ENCODE measurements at regions not wholly inside any gene's neighbourhood (a gene's known extent, or its start where the extent isn't known, plus 50 kb on each side); places are given as distances from the start of the nearest gene placed in this dataset.

GRCh38 chr13:99746637-99747402, 224.7 kb downstream of the ZIC5 start:
- Histone ChIP-seq H3K36me3 (ENCODE audit: control insufficient read depth in 2 of 2, insufficient read depth in 2 of 2, low read length in 2 of 2) (no peaks in the 10 kb centered on the region), H3K27me3 (ENCODE audit: control insufficient read depth in 2 of 2, insufficient read depth in 2 of 2, low read length in 2 of 2) (no peaks in the 10 kb centered on the region), H3K4me3 (ENCODE audit: low read length in 2 of 2) (no peak overlapping the region), H3K9ac (ENCODE audit: low read depth in 1 of 2, low read length in 2 of 2) (no peak overlapping the region), H3K27ac (ENCODE audit: low read depth in 2 of 2, low read length in 2 of 2) (no peak overlapping the region), H3K9me3 (ENCODE audit: control insufficient read depth in 2 of 2, low read length in 2 of 2) (no peaks in the 10 kb centered on the region), H3K4me1 (ENCODE audit: control insufficient read depth in 2 of 2, insufficient read depth in 2 of 2, low read length in 2 of 2) (peaks cover 7 to 8% of the 10 kb centered on the region in 2 donors)

- Histone ChIP-seq H3K27me3 (ENCODE audit: control insufficient read depth in 2 of 2, insufficient read depth in 2 of 2, low read length in 2 of 2) (no peaks in the 10 kb centered on the region), H3K9ac (ENCODE audit: low read depth in 1 of 2, low read length in 2 of 2) (no peak overlapping the region), H3K9me3 (ENCODE audit: control insufficient read depth in 2 of 2, low read length in 2 of 2) (no peaks in the 10 kb centered on the region), H3K36me3 (ENCODE audit: control insufficient read depth in 2 of 2, insufficient read depth in 2 of 2, low read length in 2 of 2) (no peaks in the 10 kb centered on the region), H3K4me3 (ENCODE audit: low read length in 2 of 2) (no peak overlapping the region), H3K4me1 (ENCODE audit: control insufficient read depth in 2 of 2, insufficient read depth in 2 of 2, low read length in 2 of 2) (peaks cover 5 to 8% of the 10 kb centered on the region in 2 donors), H3K27ac (ENCODE audit: low read depth in 2 of 2, low read length in 2 of 2) (no peak overlapping the region)
Observed at GRCh38 chr13:99743094-99743493, 228.5 kb downstream of the ZIC5 start.

- Histone ChIP-seq H3K9me3 (ENCODE audit: control insufficient read depth in 2 of 2, low read length in 2 of 2) (no peaks in the 10 kb centered on the region), H3K9ac (ENCODE audit: low read depth in 1 of 2, low read length in 2 of 2) (no peak overlapping the region), H3K36me3 (ENCODE audit: control insufficient read depth in 2 of 2, insufficient read depth in 2 of 2, low read length in 2 of 2) (no peaks in the 10 kb centered on the region), H3K4me1 (ENCODE audit: control insufficient read depth in 2 of 2, insufficient read depth in 2 of 2, low read length in 2 of 2) (peaks cover 5 to 8% of the 10 kb centered on the region in 2 donors), H3K27ac (ENCODE audit: low read depth in 2 of 2, low read length in 2 of 2) (peak overlapping the region in 1 of 2 donors; percentile 44), H3K4me3 (ENCODE audit: low read length in 2 of 2) (no peak overlapping the region), H3K27me3 (ENCODE audit: control insufficient read depth in 2 of 2, insufficient read depth in 2 of 2, low read length in 2 of 2) (no peaks in the 10 kb centered on the region)
Observed at GRCh38 chr13:99741960-99742359, 229.6 kb downstream of the ZIC5 start.

- H3K27ac ChIP-seq (ENCODE audit: low read depth in 2 of 2, low read length in 2 of 2) = no peak overlapping the region
- no peaks in the 10 kb centered on the region for H3K27me3 ChIP-seq (ENCODE audit: control insufficient read depth in 2 of 2, insufficient read depth in 2 of 2, low read length in 2 of 2)
- H3K4me3 ChIP-seq (ENCODE audit: low read length in 2 of 2) = no peak overlapping the region
- H3K9ac ChIP-seq (ENCODE audit: low read depth in 1 of 2, low read length in 2 of 2) = no peak overlapping the region
- H3K4me1 ChIP-seq (ENCODE audit: control insufficient read depth in 2 of 2, insufficient read depth in 2 of 2, low read length in 2 of 2) = peaks cover 5 to 8% of the 10 kb centered on the region in 2 donors
- H3K9me3 ChIP-seq (ENCODE audit: control insufficient read depth in 2 of 2, low read length in 2 of 2) = no peaks in the 10 kb centered on the region
- H3K36me3 ChIP-seq (ENCODE audit: control insufficient read depth in 2 of 2, insufficient read depth in 2 of 2, low read length in 2 of 2) = no peaks in the 10 kb centered on the region
Observed at GRCh38 chr13:99740251-99740979, 231.2 kb downstream of the ZIC5 start.

GRCh38 chr13:99738626-99739025, 232.9 kb downstream of the ZIC5 start:
- Histone ChIP-seq H3K36me3 (ENCODE audit: control insufficient read depth in 2 of 2, insufficient read depth in 2 of 2, low read length in 2 of 2) (no peaks in the 10 kb centered on the region), H3K4me1 (ENCODE audit: control insufficient read depth in 2 of 2, insufficient read depth in 2 of 2, low read length in 2 of 2) (peaks cover 5 to 8% of the 10 kb centered on the region in 2 donors), H3K4me3 (ENCODE audit: low read length in 2 of 2) (no peak overlapping the region), H3K27ac (ENCODE audit: low read depth in 2 of 2, low read length in 2 of 2) (no peak overlapping the region), H3K9ac (ENCODE audit: low read depth in 1 of 2, low read length in 2 of 2) (no peak overlapping the region), H3K9me3 (ENCODE audit: control insufficient read depth in 2 of 2, low read length in 2 of 2) (no peaks in the 10 kb centered on the region), H3K27me3 (ENCODE audit: control insufficient read depth in 2 of 2, insufficient read depth in 2 of 2, low read length in 2 of 2) (no peaks in the 10 kb centered on the region)

- Histone ChIP-seq H3K27ac (ENCODE audit: low read depth in 2 of 2, low read length in 2 of 2) (no peak overlapping the region), H3K9ac (ENCODE audit: low read depth in 1 of 2, low read length in 2 of 2) (no peak overlapping the region), H3K4me1 (ENCODE audit: control insufficient read depth in 2 of 2, insufficient read depth in 2 of 2, low read length in 2 of 2) (peaks cover 3 to 5% of the 10 kb centered on the region in 2 donors), H3K36me3 (ENCODE audit: control insufficient read depth in 2 of 2, insufficient read depth in 2 of 2, low read length in 2 of 2) (no peaks in the 10 kb centered on the region), H3K9me3 (ENCODE audit: control insufficient read depth in 2 of 2, low read length in 2 of 2) (no peaks in the 10 kb centered on the region), H3K27me3 (ENCODE audit: control insufficient read depth in 2 of 2, insufficient read depth in 2 of 2, low read length in 2 of 2) (no peaks in the 10 kb centered on the region), H3K4me3 (ENCODE audit: low read length in 2 of 2) (no peak overlapping the region)
Observed at GRCh38 chr13:99737481-99738245, 233.9 kb downstream of the ZIC5 start.

GRCh38 chr13:99736541-99736940, 235.0 kb downstream of the ZIC5 start:
- Histone ChIP-seq H3K4me3 (ENCODE audit: low read length in 2 of 2) (no peak overlapping the region), H3K9me3 (ENCODE audit: control insufficient read depth in 2 of 2, low read length in 2 of 2) (no peaks in the 10 kb centered on the region), H3K27ac (ENCODE audit: low read depth in 2 of 2, low read length in 2 of 2) (no peak overlapping the region), H3K4me1 (ENCODE audit: control insufficient read depth in 2 of 2, insufficient read depth in 2 of 2, low read length in 2 of 2) (no peaks in the 10 kb centered on the region), H3K27me3 (ENCODE audit: control insufficient read depth in 2 of 2, insufficient read depth in 2 of 2, low read length in 2 of 2) (no peaks in the 10 kb centered on the region), H3K36me3 (ENCODE audit: control insufficient read depth in 2 of 2, insufficient read depth in 2 of 2, low read length in 2 of 2) (no peaks in the 10 kb centered on the region), H3K9ac (ENCODE audit: low read depth in 1 of 2, low read length in 2 of 2) (no peak overlapping the region)

GRCh38 chr13:99734013-99734693, 232.9 kb downstream of the TM9SF2 start:
- H3K27ac ChIP-seq (ENCODE audit: low read depth in 2 of 2, low read length in 2 of 2) = no peak overlapping the region

GRCh38 chr13:99733346-99733745, 232.1 kb downstream of the TM9SF2 start:
- H3K4me3 ChIP-seq (ENCODE audit: low read length in 2 of 2) = no peak overlapping the region
- H3K9ac ChIP-seq (ENCODE audit: low read depth in 1 of 2, low read length in 2 of 2) = no peak overlapping the region
- no peaks in the 10 kb centered on the region for H3K27me3 ChIP-seq (ENCODE audit: control insufficient read depth in 2 of 2, insufficient read depth in 2 of 2, low read length in 2 of 2)
- no peak overlapping the region for H3K27ac ChIP-seq (ENCODE audit: low read depth in 2 of 2, low read length in 2 of 2)
- H3K36me3 ChIP-seq (ENCODE audit: control insufficient read depth in 2 of 2, insufficient read depth in 2 of 2, low read length in 2 of 2) = no peaks in the 10 kb centered on the region
- no peaks in the 10 kb centered on the region for H3K4me1 ChIP-seq (ENCODE audit: control insufficient read depth in 2 of 2, insufficient read depth in 2 of 2, low read length in 2 of 2)
- no peaks in the 10 kb centered on the region for H3K9me3 ChIP-seq (ENCODE audit: control insufficient read depth in 2 of 2, low read length in 2 of 2)

More at GRCh38 chr13:99734013-99734693, 232.9 kb downstream of the TM9SF2 start:
- no peaks in the 10 kb centered on the region for H3K4me1 ChIP-seq (ENCODE audit: control insufficient read depth in 2 of 2, insufficient read depth in 2 of 2, low read length in 2 of 2)
- H3K4me3 ChIP-seq (ENCODE audit: low read length in 2 of 2) = no peak overlapping the region
- H3K9me3 ChIP-seq (ENCODE audit: control insufficient read depth in 2 of 2, low read length in 2 of 2) = no peaks in the 10 kb centered on the region
- H3K9ac ChIP-seq (ENCODE audit: low read depth in 1 of 2, low read length in 2 of 2) = no peak overlapping the region
- H3K36me3 ChIP-seq (ENCODE audit: control insufficient read depth in 2 of 2, insufficient read depth in 2 of 2, low read length in 2 of 2) = no peaks in the 10 kb centered on the region
- H3K27me3 ChIP-seq (ENCODE audit: control insufficient read depth in 2 of 2, insufficient read depth in 2 of 2, low read length in 2 of 2) = no peaks in the 10 kb centered on the region
